ENCODE measurements at regions not wholly inside any gene's neighbourhood (a gene's known extent, or its start where the extent isn't known, plus 50 kb on each side); places are given as distances from the start of the nearest gene placed in this dataset.

- no peak for DNase-seq (ENCODE audit: extremely low read depth in 1 of 2, low read depth in 1 of 2)
These were observed 605.0 kb upstream of the CADM1 start for GRCh38 chr11:116109228-116109627.

DNA sequence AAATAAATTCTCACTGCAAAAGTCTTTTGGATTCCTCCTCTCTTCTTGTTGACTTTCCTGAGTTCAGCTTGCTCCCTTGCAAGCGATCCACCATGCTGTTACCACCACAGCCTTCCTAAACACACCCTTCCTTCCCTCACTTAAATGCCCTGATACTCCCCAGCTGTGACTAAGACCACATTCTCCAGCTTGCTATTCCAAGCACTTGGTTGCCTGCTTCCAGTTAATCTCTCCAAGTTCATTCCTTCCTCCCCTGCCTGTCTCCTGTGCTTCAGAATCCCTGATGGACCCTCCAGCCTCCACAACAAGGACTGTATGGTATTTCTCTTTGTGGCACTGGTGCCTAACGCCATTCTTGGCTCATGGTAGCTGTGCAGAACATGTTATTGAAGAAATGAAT, 603.9 kb upstream of the CADM1 start:
- DNase-seq (ENCODE audit: extremely low read depth in 1 of 2, low read depth in 1 of 2), result no peak

DNA sequence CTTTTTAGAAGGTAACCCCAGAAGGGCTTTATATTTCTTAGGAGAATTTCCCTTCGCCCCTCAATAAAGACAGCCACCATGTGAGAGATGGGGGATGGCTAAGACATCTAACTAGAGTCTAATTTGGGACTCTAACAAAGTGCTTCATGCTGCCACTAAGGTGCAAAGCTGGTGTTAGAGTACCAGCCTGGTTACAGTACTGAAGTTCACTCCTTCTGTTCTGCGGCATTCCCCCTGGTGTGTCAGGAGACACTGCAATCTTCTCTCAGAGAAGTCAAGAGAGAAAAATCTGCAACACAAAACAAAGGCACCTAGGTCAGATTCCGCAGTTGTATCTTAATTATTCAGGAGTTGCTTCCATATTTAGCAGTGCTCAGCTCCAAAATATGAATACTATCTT, 603.0 kb upstream of the CADM1 start:
- no peak for DNase-seq (ENCODE audit: extremely low read depth in 1 of 2, low read depth in 1 of 2)

DNA sequence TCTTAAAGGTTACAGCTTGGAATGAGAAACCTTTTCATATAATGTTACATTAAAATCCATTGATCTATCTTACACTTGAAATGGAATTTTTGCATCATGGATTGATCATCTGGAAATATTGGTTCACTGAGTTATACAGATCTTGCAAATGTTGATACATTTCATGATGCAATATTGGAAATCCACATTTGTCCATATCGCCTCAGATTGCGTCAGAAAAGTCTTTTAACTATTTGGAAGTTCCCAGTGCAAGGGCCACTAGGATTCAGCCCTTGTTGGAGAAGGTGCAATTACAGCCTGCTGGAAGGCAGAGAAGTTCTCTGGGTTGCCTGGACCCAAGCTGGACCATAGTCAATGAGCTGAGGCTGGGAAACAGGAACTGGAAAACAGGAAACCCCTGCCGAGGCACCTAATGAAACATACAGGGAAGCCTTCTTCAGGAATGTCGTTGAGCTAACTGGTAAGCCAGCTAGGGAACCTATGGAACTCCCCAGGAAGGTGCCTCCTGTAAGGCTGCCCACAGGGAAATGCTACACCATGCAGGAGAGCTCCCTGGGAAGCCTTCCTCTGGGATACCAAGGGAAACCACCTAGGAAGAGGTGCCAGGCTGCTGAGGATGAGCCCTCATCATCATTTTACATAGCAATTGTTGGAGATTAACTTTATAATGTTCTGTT, 600.4 kb upstream of the CADM1 start:
- DNase-seq (ENCODE audit: extremely low read depth in 1 of 2, low read depth in 1 of 2), result no peak

GRCh38 chr11:116101902-116102301, 597.7 kb upstream of the CADM1 start:
- DNase-seq (ENCODE audit: extremely low read depth in 1 of 2, low read depth in 1 of 2), result no peak

DNA sequence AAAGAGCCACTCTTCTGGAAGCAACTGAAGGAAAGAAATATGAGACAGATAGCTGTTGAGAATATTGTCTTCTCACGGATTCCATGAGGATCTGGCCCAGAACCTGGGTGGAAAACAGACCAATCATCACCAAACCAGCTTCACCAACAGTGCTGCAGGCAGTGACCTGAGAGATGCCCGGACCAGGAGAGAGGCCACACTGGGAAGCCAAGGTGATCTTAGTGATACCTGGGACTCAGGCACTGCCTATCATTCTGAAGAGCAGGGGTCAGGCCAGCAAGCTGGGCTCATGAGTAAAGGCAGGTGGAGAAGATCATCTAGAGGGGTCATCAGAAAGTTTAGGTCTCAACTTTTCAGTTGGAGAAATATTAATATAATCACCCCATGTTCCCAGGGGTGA, 595.8 kb upstream of the CADM1 start:
- no peak for DNase-seq (ENCODE audit: extremely low read depth in 1 of 2, low read depth in 1 of 2)

DNA sequence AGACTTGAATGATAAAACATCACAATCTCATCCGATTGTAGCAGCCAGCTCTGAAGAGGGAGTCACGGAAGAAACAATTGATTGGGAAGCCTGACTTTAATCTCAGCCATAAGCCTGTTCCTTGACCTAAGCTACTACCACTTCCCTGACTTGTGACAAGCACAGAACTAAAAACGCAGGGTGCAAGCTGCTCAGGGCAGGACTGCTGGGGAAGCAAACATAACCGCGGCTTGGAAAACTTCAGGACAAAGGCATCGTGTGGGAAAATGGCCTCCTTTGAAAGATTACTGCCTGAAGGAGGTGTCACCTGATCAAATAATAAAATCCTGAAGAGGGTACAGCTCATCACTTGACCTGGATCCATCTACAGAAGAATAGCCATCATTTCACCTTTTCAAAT, 595.3 kb upstream of the CADM1 start:
- DNase-seq (ENCODE audit: extremely low read depth in 1 of 2, low read depth in 1 of 2), result no peak

- no peak for DNase-seq (ENCODE audit: extremely low read depth in 1 of 2, low read depth in 1 of 2)
These were observed 592.2 kb upstream of the CADM1 start for GRCh38 chr11:116096272-116096995.

DNA sequence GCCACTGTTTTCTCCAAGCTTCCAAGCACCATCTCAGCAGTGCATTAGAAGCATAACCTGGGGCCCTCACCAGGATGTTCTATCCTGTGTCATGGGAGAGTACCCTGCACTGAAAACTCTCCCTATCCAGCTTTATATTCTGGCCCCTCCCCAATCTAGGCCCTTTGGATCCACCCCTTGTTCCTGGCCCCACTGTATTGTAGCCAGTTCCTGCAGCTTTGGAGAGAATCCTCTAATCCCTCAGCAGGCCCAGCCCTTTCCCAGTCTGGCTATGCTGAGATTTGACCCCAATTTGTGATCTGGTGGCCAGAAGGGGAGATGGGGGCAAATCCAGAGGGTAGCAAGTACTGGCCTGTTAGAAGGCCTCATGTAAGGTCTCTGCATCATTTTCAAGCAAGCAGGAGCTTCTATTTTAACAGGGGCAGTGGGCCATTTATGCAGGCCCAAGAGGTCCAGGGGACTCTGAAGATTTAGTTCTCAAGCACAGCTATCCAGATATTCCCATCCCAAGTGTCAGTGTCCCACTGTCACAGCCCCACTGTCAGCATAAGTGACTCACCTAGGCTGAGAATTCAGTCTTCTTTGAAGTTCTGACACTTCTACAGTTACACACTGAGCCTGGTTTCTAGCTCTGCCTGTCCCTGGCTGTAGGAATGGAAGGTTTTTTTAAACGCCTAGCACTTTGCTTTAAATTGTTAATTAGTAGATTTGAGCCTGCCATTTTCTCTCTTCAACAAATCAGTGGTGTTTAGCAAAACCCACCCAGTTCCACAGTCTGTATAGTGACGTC, 589.5 kb upstream of the CADM1 start:
- DNase-seq (ENCODE audit: extremely low read depth in 1 of 2, low read depth in 1 of 2), result no peak

DNA sequence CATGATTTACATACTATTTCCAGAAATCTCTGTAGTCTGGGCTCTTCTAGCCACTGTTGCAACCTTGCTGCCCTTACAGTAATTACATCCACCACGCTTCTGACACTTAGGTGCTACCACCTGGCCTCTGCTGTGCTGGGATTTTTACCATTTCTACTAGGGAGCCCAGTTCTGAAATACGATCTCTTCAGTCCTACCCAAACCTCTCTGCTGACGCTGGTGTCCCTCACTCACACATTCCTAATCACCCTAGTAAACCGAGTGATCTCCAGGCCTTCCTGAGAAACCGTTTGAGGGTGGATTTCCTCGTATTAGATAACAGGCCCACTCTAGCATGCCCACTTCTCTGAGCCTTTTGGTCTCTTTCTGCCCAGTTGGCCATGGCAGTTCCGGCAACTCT, 588.9 kb upstream of the CADM1 start:
- no peak for DNase-seq (ENCODE audit: extremely low read depth in 1 of 2, low read depth in 1 of 2)

GRCh38 chr11:116086426-116086825, 582.2 kb upstream of the CADM1 start:
- DNase-seq (ENCODE audit: extremely low read depth in 1 of 2, low read depth in 1 of 2), result no peak

DNA sequence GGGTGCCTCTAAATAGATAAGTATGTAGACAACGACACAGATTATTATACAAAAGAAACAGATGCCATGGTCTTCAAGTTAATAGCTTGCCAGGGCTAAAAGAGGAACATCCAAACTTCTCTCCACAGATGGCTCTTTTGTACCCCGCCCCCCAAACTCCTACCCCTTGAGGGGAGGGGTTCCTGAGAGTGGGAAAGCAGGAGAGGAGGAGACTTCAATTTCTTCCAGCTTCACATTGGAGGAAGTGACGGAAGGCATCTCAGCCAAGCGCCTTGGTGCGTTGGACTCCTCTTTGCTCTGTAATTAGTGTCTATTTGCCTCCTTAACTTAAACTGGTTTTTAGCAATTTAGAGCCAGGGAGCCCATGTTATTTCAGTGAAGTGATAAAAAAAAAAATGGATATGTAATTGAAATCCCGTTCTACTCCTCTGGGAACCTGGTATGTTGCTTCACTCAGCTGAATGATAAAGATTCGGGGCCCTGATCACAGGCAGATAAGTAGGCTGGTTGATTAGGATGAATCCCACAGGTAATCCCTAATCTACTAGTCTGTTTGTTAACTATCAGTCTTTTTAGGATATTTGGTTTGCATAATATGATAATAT, 580.9 kb upstream of the CADM1 start:
- DNase-seq (ENCODE audit: extremely low read depth in 1 of 2, low read depth in 1 of 2), result no peak

- DNase-seq (ENCODE audit: extremely low read depth in 1 of 2, low read depth in 1 of 2), result no peak
These were observed 580.3 kb upstream of the CADM1 start for GRCh38 chr11:116084511-116084910.

- DNase-seq (ENCODE audit: extremely low read depth in 1 of 2, low read depth in 1 of 2), result no peak
These were observed 578.0 kb upstream of the CADM1 start for GRCh38 chr11:116082256-116082655.

- no peak for DNase-seq (ENCODE audit: extremely low read depth in 1 of 2, low read depth in 1 of 2)
These were observed 575.4 kb upstream of the CADM1 start for GRCh38 chr11:116079580-116079979.

DNA sequence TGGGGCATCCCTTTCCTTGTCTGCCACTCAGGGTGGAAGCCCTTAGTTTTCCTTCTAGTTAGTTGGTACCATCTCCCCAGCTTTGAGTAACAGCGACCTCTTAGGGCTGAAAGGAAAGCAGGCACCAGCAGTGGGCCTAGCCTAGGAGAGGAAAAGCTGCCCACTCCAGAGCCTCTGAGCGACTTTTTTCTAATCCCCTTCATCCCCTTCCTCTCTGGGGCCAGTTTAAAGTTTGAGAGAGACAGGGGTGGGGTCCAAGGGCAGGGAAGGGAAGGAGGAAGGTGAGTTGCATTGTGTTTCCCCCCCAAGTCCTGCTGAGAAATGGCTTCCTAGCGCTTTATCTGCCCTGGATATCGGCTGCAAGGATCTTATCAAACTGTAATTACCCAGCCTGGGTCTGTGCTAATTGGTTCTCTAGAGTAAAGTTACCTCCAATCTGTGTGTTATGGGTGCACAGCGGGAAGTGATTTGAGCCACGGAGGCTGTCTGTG, 573.9 kb upstream of the CADM1 start:
- DNase-seq (ENCODE audit: extremely low read depth in 1 of 2, low read depth in 1 of 2), result no peak

GRCh38 chr11:116077092-116077491, 572.9 kb upstream of the CADM1 start:
- DNase-seq (ENCODE audit: extremely low read depth in 1 of 2, low read depth in 1 of 2), result no peak

GRCh38 chr11:116073854-116074837, 569.9 kb upstream of the CADM1 start:
- DNase-seq (ENCODE audit: extremely low read depth in 1 of 2, low read depth in 1 of 2), result no peak

DNA sequence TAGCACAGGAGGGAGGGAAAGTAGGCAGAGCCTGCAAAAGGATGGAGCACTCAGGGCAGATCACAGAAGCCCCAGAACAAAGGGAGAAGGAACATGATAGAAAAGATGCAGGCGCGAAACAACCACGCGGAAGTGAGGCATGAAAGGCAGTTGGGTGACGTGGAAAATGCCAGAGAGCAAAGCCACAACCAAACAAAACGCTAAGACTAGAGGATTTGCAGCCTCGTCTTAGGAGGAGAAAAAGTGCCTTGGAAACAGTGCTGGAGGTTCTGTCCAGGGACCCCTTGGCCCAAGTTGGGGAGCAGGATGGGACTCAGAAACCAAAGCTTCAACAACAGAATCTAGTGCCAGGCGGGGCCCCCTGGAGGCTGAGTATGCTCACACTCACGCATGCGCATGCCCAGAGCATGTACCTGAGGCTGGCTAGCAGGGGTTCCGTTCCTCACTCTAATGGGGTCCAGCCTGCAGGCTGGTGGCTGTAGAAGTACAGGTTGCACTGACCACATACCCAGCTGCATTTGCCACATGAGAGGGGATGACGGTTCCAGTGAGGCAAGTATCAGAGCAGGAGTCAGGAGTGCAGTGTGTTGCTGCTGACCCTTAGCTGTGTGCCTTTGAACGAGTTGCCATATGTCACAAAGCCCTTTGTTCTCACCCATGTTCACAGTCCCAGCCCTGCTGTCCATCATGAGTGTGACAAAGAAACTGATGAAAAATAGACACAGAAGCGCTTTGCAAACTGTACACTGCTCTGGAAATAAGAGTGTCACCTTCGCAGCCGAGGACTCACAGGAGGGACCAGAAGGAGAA, 568.6 kb upstream of the CADM1 start:
- no peak for DNase-seq (ENCODE audit: extremely low read depth in 1 of 2, low read depth in 1 of 2)

Measured in activated CD8-positive, alpha-beta memory T cell treated with anti-CD3 and anti-CD28 coated beads for 1 hour (primary cell).